OCI-LY3 (cell line): ENCODE measurements at regions not wholly inside any gene's neighbourhood (a gene's known extent, or its start where the extent isn't known, plus 50 kb on each side); places are given as distances from the start of the nearest gene placed in this dataset.

Experiments
- H2AFZ ChIP-seq: fragments of 200-600, 300-600 bp; shearing (Covaris generic); 2 replicates; pipeline ENCODE4 v1.6.0; 2014; ENCODE audit warnings: antibody characterized with exemption, low read depth, low read length
- H3K27ac ChIP-seq: fragments of 200-600, 300-600 bp; sonication (generic); 2 replicates; pipeline ENCODE4 v1.5.1; 2014; ENCODE audit warnings: mild to moderate bottlenecking, low read length, moderate library complexity, mixed read lengths
- H3K27me3 ChIP-seq: fragments of 200-600, 300-600 bp; sonication (generic); 2 replicates; pipeline ENCODE4 v1.6.1; 2014; ENCODE audit warnings: low read depth, low read length, mixed read lengths
- H3K36me3 ChIP-seq: fragments of 200-600, 300-600 bp; sonication (generic); replicated peaks from 2 replicates; pipeline ENCODE3; 2014; ENCODE audit warnings: low read depth, low read length, mixed read lengths
- H3K4me1 ChIP-seq: fragments of 300-600, 200-600 bp; sonication (generic); 2 replicates; pipeline ENCODE4 v1.6.1; 2014; ENCODE audit warnings: low read length, mixed read lengths
- H3K4me2 ChIP-seq: fragments of 200-600, 300-600 bp; sonication (generic); 2 replicates; pipeline ENCODE4 v1.6.1; 2014; ENCODE audit warnings: low read length, mixed read lengths
- H3K4me3 ChIP-seq: fragments of 300-600, 200-600 bp; sonication (generic); 2 replicates; pipeline ENCODE4 v1.5.1; 2014; ENCODE audit warnings: antibody characterized with exemption, mild to moderate bottlenecking, low read length, moderate library complexity
- H3K79me2 ChIP-seq: fragments of 300-600, 200-600 bp; shearing (Covaris generic); 2 replicates; pipeline ENCODE4 v1.6.1; 2014; ENCODE audit warnings: mild to moderate bottlenecking, low read length, mixed read lengths
- H3K9ac ChIP-seq: fragments of 300-600, 200-600 bp; shearing (Covaris generic); 2 replicates; pipeline ENCODE4 v1.6.0; 2014; ENCODE audit warnings: mild to moderate bottlenecking, low read length, moderate library complexity
- H3K9me3 ChIP-seq: fragments of 200-600, 300-600 bp; shearing (Covaris generic); 2 replicates; pipeline ENCODE4 v1.6.1; 2014; ENCODE audit warnings: low read length, mixed read lengths; ENCODE audit not compliant: insufficient read depth
- H4K20me1 ChIP-seq: fragments of 200-600, 300-600 bp; sonication (generic); 2 replicates; pipeline ENCODE4 v1.6.1; 2016; ENCODE audit warnings: low read length, mixed read lengths; ENCODE audit not compliant: insufficient read depth
- EZH2phosphoT487 ChIP-seq: fragments of 200-600 bp; shearing (Covaris generic); IDR thresholded peaks from 2 replicates; pipeline ENCODE4 v1.6.1; 2018; ENCODE audit warnings: antibody characterized with exemption, mixed run types, low read depth
- TF ChIP-seq, protein P1 (sequence below): fragments of 200-600, 300-600 bp; sonication (generic); IDR thresholded peaks from 2 replicates; pipeline ENCODE4 v1.5.1; 2014; ENCODE audit warnings: antibody characterized with exemption, low read length, low read depth

DNA sequence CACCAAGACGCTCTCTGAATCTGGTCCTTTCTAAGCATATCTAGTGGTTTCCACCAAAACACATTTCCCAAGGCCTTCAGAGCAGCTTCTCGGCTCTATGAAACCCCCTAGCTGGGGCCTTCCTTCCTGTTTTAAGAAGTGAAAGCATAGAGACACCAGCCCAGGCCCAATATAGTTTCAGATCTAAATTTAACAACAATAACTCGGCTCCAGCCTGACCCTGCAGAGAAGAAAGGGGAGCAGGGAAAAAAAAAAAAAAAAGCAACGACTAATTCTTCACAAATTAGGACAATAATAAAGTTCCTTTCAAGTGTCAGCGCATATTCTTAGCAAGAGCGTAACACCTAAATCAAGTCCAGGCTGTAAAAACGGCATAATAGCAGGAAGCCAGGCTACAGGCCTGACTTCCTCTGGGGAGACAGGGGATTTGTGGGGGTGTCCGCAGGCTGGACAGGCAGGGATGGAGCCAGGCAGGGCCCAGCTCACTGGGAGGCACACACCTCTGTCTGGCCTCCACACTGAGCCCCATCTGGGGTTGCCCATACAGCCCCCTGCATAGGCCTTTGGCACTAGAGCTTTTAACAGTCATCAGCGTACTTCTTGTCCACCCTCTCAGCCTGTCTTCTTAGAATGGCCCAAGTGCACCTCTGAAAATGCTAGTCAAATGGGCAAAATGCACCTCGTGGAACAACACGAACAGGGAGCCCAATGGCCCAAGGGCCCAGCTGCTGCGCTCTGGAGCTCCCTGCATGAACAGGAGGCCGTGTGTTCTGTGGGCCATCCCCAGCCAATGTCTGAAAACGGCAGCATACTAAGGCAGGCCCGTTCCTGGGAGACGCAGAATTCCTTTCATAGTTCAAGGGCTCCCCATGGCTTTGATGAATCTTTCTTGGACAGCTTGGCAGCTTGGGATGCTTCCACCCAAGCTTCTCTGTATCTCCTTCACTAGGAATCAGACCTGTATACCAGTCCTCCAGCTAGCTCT lies 772.9 kb downstream of the MED13L start:
- no peak overlapping the region for H3K9ac ChIP-seq
- no peak overlapping the region for H3K4me3 ChIP-seq
- no peak overlapping the region for H2AFZ ChIP-seq

DNA sequence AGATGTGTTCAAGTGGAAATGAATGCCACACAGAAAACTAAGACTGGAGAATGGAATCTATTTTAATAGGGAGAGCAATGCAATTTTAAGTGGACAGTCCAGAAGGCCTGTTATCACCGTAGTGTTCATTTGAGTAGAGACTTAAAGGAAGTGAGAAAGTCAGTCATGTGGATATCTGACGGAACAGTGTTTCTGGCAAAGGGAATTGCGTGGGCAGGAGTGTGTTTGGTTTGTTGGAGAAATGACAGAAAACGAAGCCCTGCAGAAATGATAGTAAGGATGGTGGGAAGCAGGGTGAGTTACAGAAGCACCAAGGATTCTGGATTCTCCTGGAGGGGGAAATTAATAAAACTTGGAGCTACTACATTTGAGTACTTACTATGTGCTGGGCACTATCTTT lies 776.6 kb downstream of the MED13L start:
- H3K79me2 ChIP-seq = no peaks in the 10 kb centered on the region
- no peak overlapping the region for H3K9ac ChIP-seq
- H3K4me3 ChIP-seq = no peak overlapping the region
- H3K4me2 ChIP-seq = no peak overlapping the region
- H2AFZ ChIP-seq = no peak overlapping the region
- no peaks in the 10 kb centered on the region for H3K36me3 ChIP-seq
- no peaks in the 10 kb centered on the region for H3K9me3 ChIP-seq
- no peaks in the 10 kb centered on the region for H3K27me3 ChIP-seq
- no peaks in the 10 kb centered on the region for H4K20me1 ChIP-seq
- TF ChIP-seq EZH2phosphoT487 = no peak
- TF ChIP-seq, protein P1, sequence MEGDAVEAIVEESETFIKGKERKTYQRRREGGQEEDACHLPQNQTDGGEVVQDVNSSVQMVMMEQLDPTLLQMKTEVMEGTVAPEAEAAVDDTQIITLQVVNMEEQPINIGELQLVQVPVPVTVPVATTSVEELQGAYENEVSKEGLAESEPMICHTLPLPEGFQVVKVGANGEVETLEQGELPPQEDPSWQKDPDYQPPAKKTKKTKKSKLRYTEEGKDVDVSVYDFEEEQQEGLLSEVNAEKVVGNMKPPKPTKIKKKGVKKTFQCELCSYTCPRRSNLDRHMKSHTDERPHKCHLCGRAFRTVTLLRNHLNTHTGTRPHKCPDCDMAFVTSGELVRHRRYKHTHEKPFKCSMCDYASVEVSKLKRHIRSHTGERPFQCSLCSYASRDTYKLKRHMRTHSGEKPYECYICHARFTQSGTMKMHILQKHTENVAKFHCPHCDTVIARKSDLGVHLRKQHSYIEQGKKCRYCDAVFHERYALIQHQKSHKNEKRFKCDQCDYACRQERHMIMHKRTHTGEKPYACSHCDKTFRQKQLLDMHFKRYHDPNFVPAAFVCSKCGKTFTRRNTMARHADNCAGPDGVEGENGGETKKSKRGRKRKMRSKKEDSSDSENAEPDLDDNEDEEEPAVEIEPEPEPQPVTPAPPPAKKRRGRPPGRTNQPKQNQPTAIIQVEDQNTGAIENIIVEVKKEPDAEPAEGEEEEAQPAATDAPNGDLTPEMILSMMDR = no peak
- H3K27ac ChIP-seq = no peak overlapping the region
- H3K4me1 ChIP-seq = peaks cover 13% of the 10 kb centered on the region

More for the DNA sequence above, 772.9 kb downstream of the MED13L start:
- no peaks in the 10 kb centered on the region for H3K9me3 ChIP-seq
- H3K27me3 ChIP-seq = no peaks in the 10 kb centered on the region
- H4K20me1 ChIP-seq = no peaks in the 10 kb centered on the region
- TF ChIP-seq, protein P1 = no peak
- no peak for TF ChIP-seq EZH2phosphoT487
- H3K4me2 ChIP-seq = peak overlapping the region; percentile 42
- H3K4me1 ChIP-seq = peaks cover 13% of the 10 kb centered on the region
- H3K79me2 ChIP-seq = no peaks in the 10 kb centered on the region
- H3K27ac ChIP-seq = no peak overlapping the region; the same call in 1 of the 2 replicates
- H3K36me3 ChIP-seq = no peaks in the 10 kb centered on the region

DNA sequence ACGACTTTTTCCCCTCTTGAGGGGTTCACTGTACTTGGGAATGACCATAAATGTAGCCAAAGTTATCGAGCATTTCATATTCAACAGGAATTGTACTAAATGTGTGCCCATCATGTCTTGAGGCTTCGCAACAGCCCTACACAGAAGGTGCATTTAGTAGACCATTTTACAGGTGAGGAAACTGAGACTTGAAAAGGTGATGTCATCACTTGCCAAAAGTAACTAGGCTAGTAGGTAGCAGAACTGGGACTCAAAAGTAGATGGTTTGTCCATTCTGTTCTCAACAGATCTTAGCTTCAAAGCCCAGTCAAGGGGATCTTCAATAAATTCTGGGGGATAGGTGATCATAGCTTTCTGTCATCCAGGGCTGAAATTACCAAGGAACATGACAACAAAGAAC lies 782.2 kb downstream of the MED13L start:
- H3K27me3 ChIP-seq = no peaks in the 10 kb centered on the region
- H3K4me1 ChIP-seq = no peaks in the 10 kb centered on the region
- no peak overlapping the region for H2AFZ ChIP-seq
- no peaks in the 10 kb centered on the region for H3K36me3 ChIP-seq
- H3K9me3 ChIP-seq = no peaks in the 10 kb centered on the region
- no peak overlapping the region for H3K27ac ChIP-seq
- no peaks in the 10 kb centered on the region for H4K20me1 ChIP-seq
- no peak overlapping the region for H3K4me3 ChIP-seq
- no peaks in the 10 kb centered on the region for H3K79me2 ChIP-seq
- no peak overlapping the region for H3K4me2 ChIP-seq
- TF ChIP-seq, protein P1 = no peak
- TF ChIP-seq EZH2phosphoT487 = no peak
- no peak overlapping the region for H3K9ac ChIP-seq

DNA sequence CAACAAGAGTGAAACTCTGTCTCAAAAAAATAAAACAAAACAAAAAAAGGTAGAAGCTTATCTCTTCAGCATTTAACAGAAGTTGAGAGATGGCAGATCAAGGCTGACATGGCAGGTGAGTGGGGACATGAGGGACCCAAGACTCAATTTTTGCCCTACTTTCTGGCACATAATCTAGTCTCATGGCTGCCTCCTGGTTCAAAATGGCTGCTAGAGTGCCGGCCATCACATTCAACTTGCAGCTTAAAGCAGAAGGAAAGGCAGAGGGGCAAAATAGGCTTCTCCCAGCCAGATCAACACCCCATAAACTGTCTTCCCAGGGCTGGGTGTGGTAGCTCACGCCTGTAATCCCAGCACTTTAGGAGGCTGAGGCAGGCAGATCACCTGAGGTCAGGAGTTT lies 784.9 kb downstream of the MED13L start:
- H4K20me1 ChIP-seq = no peaks in the 10 kb centered on the region
- H3K4me3 ChIP-seq = no peak overlapping the region
- no peaks in the 10 kb centered on the region for H3K36me3 ChIP-seq
- H3K79me2 ChIP-seq = no peaks in the 10 kb centered on the region
- H3K4me2 ChIP-seq = no peak overlapping the region
- no peaks in the 10 kb centered on the region for H3K4me1 ChIP-seq
- H3K9ac ChIP-seq = no peak overlapping the region
- H3K27ac ChIP-seq = no peak overlapping the region
- no peaks in the 10 kb centered on the region for H3K9me3 ChIP-seq
- TF ChIP-seq, protein P1 = no peak
- no peak for TF ChIP-seq EZH2phosphoT487
- H2AFZ ChIP-seq = no peak overlapping the region
- peaks cover 16% of the 10 kb centered on the region for H3K27me3 ChIP-seq
